ENCODE measurements at regions not wholly inside any gene's neighbourhood (a gene's known extent, or its start where the extent isn't known, plus 50 kb on each side); places are given as distances from the start of the nearest gene placed in this dataset.
"Not testable (repeated sequence)": the region's sequence is repeated elsewhere in the genome, so short reads cannot be mapped to it uniquely, and the experiment has no call there.

- no peak for DNase-seq (ENCODE audit: low spot score)
Measured at GRCh38 chr9:31336386-31336785, 1048.1 kb upstream of the ACO1 start.

GRCh38 chr9:31336841-31337240 lies 1047.6 kb upstream of the ACO1 start:
- no peak for DNase-seq (ENCODE audit: low spot score)

- no peak for DNase-seq (ENCODE audit: low spot score)
Measured at GRCh38 chr9:31347082-31347617, 1037.3 kb upstream of the ACO1 start.

- DNase-seq (ENCODE audit: low spot score), result no peak
Measured at GRCh38 chr9:31355159-31355882, 1029.1 kb upstream of the ACO1 start.

GRCh38 chr9:31355965-31356364 lies 1028.5 kb upstream of the ACO1 start:
- no peak for DNase-seq (ENCODE audit: low spot score)

- no peak for DNase-seq (ENCODE audit: low spot score)
Measured at GRCh38 chr9:31359071-31359470, 1025.4 kb upstream of the ACO1 start.

GRCh38 chr9:31364171-31364570 lies 1020.3 kb upstream of the ACO1 start:
- no peak for DNase-seq (ENCODE audit: low spot score)

GRCh38 chr9:31372799-31373587 lies 1011.5 kb upstream of the ACO1 start:
- no peak for DNase-seq (ENCODE audit: low spot score)

GRCh38 chr9:31377358-31377757 lies 1007.1 kb upstream of the ACO1 start:
- no peak for DNase-seq (ENCODE audit: low spot score)

GRCh38 chr9:31388660-31389059 lies 995.8 kb upstream of the ACO1 start:
- DNase-seq (ENCODE audit: low spot score), result no peak

- DNase-seq (ENCODE audit: low spot score), result no peak
Measured at GRCh38 chr9:31389075-31389474, 995.4 kb upstream of the ACO1 start.

GRCh38 chr9:31390403-31391025 lies 993.9 kb upstream of the ACO1 start:
- DNase-seq (ENCODE audit: low spot score), result no peak

- no peak for DNase-seq (ENCODE audit: low spot score)
Measured at GRCh38 chr9:31393240-31393639, 991.2 kb upstream of the ACO1 start.

- no peak for DNase-seq (ENCODE audit: low spot score)
Measured at GRCh38 chr9:31394015-31394473, 990.4 kb upstream of the ACO1 start.

GRCh38 chr9:31412081-31412480 lies 972.4 kb upstream of the ACO1 start:
- no peak for DNase-seq (ENCODE audit: low spot score)

GRCh38 chr9:31415164-31415563 lies 969.3 kb upstream of the ACO1 start:
- no peak for DNase-seq (ENCODE audit: low spot score)

GRCh38 chr9:31418419-31418818 lies 966.0 kb upstream of the ACO1 start:
- no peak for DNase-seq (ENCODE audit: low spot score)

GRCh38 chr9:31443630-31444457 lies 940.6 kb upstream of the ACO1 start:
- not testable (repeated sequence) for DNase-seq (ENCODE audit: low spot score)

- DNase-seq (ENCODE audit: low spot score), result no peak
Measured at GRCh38 chr9:31445357-31445756, 939.1 kb upstream of the ACO1 start.

GRCh38 chr9:31445960-31446359 lies 938.5 kb upstream of the ACO1 start:
- no peak for DNase-seq (ENCODE audit: low spot score)

GRCh38 chr9:31467075-31467474 lies 917.4 kb upstream of the ACO1 start:
- no peak for DNase-seq (ENCODE audit: low spot score)

- DNase-seq (ENCODE audit: low spot score), result no peak
Measured at GRCh38 chr9:31470051-31470450, 914.4 kb upstream of the ACO1 start.

All from AG08396 (cell line).